ENCODE measurements at regions not wholly inside any gene's neighbourhood (a gene's known extent, or its start where the extent isn't known, plus 50 kb on each side); places are given as distances from the start of the nearest gene placed in this dataset.

DNA sequence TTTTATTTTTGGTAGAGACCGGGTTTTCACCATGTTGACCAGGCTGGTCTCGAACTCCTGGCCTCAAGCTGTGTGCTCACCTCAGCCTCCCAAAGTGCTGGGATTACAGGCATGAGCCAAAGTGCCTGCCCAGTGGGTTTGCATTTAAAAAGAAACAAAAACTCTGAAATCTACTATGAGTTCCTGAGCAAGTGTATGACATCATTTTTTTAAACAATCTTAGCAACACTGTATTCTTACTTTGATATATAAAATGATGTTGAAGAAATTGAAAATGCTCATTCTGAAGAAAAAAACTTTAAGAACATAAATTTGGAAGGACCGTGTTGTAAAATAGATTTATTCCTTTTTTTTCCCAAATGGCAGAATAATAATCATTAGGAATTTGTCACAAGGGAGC lies 1199.7 kb downstream of the DIAPH3 start:
- TF ChIP-seq, protein P1, sequence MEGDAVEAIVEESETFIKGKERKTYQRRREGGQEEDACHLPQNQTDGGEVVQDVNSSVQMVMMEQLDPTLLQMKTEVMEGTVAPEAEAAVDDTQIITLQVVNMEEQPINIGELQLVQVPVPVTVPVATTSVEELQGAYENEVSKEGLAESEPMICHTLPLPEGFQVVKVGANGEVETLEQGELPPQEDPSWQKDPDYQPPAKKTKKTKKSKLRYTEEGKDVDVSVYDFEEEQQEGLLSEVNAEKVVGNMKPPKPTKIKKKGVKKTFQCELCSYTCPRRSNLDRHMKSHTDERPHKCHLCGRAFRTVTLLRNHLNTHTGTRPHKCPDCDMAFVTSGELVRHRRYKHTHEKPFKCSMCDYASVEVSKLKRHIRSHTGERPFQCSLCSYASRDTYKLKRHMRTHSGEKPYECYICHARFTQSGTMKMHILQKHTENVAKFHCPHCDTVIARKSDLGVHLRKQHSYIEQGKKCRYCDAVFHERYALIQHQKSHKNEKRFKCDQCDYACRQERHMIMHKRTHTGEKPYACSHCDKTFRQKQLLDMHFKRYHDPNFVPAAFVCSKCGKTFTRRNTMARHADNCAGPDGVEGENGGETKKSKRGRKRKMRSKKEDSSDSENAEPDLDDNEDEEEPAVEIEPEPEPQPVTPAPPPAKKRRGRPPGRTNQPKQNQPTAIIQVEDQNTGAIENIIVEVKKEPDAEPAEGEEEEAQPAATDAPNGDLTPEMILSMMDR (IDR thresholded peaks at IDR 0.05; ENCODE audit: unreplicated experiment), result no peak
- no peaks in the 10 kb centered on the region for H3K27me3 Mint-ChIP-seq (ENCODE audit: unreplicated experiment)
- no peak overlapping the region for H3K4me3 Mint-ChIP-seq (ENCODE audit: unreplicated experiment)
- H3K9me3 Mint-ChIP-seq (ENCODE audit: unreplicated experiment), result no peaks in the 10 kb centered on the region
- no peak for DNase-seq (ENCODE audit: low spot score)
- no peaks in the 10 kb centered on the region for H3K4me1 Mint-ChIP-seq (ENCODE audit: unreplicated experiment)
- H3K27ac Mint-ChIP-seq (ENCODE audit: unreplicated experiment), result no peak overlapping the region
- H3K36me3 Mint-ChIP-seq (ENCODE audit: low read depth, unreplicated experiment), result peaks cover 4% of the 10 kb centered on the region

DNA sequence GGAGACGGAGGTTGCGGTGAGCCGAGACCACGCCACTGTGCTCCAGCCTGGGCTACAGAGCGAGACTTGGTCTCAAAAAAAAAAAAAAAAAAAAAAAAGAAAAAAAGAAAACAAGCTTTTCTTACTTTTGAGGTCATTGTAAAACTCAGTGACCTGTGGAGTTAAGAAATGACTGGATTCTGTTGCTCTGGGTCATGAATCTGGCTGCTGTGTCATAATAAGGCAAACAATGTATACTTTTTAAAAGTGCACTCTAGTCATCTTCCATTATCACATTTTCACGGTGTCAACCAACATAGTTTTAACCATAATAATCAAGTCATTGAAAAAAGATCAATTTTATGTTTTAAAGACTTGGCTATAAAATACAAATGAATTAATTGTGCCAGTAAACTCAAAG lies 1186.6 kb downstream of the DIAPH3 start:
- no peak overlapping the region for H3K27ac Mint-ChIP-seq (ENCODE audit: unreplicated experiment)

DNA sequence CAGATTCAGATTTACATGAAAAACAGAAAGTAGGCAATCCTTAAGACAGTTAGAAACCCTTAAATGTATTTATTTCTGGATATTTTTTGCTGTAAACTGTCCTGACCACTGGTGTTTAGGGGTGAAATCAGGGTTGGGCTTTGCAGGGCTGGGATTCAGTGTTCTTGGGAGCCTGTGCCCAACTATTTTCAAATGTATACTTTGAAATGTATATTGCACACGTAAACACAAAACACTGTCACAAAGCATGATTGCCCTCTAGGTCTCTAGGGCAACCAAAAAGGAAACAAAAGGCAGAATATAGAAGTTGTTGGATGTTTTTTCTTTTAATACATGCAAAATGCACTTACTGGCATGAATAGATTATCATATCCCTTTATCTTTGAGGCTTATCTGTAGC lies 1185.4 kb downstream of the DIAPH3 start:
- Mint-ChIP-seq H3K36me3 (ENCODE audit: low read depth, unreplicated experiment) (no peaks in the 10 kb centered on the region), H3K27ac (ENCODE audit: unreplicated experiment) (no peak overlapping the region), H3K27me3 (ENCODE audit: unreplicated experiment) (peaks cover 2% of the 10 kb centered on the region), H3K4me1 (ENCODE audit: unreplicated experiment) (no peaks in the 10 kb centered on the region), H3K4me3 (ENCODE audit: unreplicated experiment) (no peak overlapping the region), H3K9me3 (ENCODE audit: unreplicated experiment) (no peaks in the 10 kb centered on the region)
- DNase-seq (ENCODE audit: low spot score), result no peak
- TF ChIP-seq, protein P1 (IDR thresholded peaks at IDR 0.05; ENCODE audit: unreplicated experiment), result no peak

More for the DNA sequence above, 1186.6 kb downstream of the DIAPH3 start:
- DNase-seq (ENCODE audit: low spot score), result no peak
- H3K9me3 Mint-ChIP-seq (ENCODE audit: unreplicated experiment), result no peaks in the 10 kb centered on the region
- no peaks in the 10 kb centered on the region for H3K36me3 Mint-ChIP-seq (ENCODE audit: low read depth, unreplicated experiment)
- TF ChIP-seq, protein P1 (IDR thresholded peaks at IDR 0.05; ENCODE audit: unreplicated experiment), result no peak
- H3K4me1 Mint-ChIP-seq (ENCODE audit: unreplicated experiment), result no peaks in the 10 kb centered on the region
- no peaks in the 10 kb centered on the region for H3K27me3 Mint-ChIP-seq (ENCODE audit: unreplicated experiment)
- no peak overlapping the region for H3K4me3 Mint-ChIP-seq (ENCODE audit: unreplicated experiment)

DNA sequence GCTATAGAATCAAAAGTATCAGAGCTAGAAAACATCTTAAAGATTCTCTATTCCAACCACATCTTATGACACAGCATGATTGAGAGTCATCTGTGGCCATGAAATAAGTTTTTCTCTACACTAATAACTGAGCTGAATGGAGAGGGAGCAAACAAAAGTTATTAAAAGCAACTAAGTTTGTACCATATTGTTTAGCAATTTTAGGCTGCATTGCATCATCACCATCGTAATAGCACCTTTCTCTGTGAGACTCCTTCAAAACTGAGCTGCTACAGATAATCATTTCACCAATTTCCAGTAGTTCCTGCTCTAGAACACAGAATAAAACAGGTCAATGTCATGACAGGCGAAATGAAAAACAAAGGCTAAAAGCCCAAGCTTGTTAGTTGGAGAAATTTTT lies 1183.9 kb downstream of the DIAPH3 start:
- Mint-ChIP-seq H3K27ac (ENCODE audit: unreplicated experiment) (no peak overlapping the region), H3K9me3 (ENCODE audit: unreplicated experiment) (no peaks in the 10 kb centered on the region), H3K27me3 (ENCODE audit: unreplicated experiment) (peaks cover 2% of the 10 kb centered on the region), H3K4me3 (ENCODE audit: unreplicated experiment) (no peak overlapping the region), H3K36me3 (ENCODE audit: low read depth, unreplicated experiment) (no peaks in the 10 kb centered on the region), H3K4me1 (ENCODE audit: unreplicated experiment) (no peaks in the 10 kb centered on the region)
- TF ChIP-seq, protein P1 (IDR thresholded peaks at IDR 0.05; ENCODE audit: unreplicated experiment), result no peak
- no peak for DNase-seq (ENCODE audit: low spot score)

DNA sequence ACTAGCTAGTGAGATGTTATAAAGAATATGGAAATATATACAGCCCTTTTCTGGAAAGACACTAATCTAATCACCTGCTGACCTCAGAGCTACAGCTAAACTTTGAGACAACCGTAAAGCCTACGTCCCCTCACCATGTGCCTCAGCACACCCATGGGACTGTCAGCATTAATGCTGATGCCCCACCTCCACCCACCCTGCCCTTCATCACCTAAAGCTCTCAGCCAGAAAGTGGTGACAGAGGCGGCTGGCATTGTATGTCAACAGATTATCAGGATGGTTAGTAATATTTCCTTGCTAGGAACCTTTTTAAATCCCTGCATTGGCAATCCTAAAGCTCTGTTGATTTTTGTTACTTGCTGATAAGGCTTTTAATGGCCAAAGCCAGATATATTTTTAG lies 1177.9 kb downstream of the DIAPH3 start:
- no peak for DNase-seq (ENCODE audit: low spot score)
- Mint-ChIP-seq H3K36me3 (ENCODE audit: low read depth, unreplicated experiment) (no peaks in the 10 kb centered on the region), H3K4me1 (ENCODE audit: unreplicated experiment) (peaks cover 3% of the 10 kb centered on the region)

More for the DNA sequence above, 1177.9 kb downstream of the DIAPH3 start:
- TF ChIP-seq, protein P1 (IDR thresholded peaks at IDR 0.05; ENCODE audit: unreplicated experiment), result no peak
- H3K27ac Mint-ChIP-seq (ENCODE audit: unreplicated experiment), result no peak overlapping the region
- no peak overlapping the region for H3K4me3 Mint-ChIP-seq (ENCODE audit: unreplicated experiment)
- peaks cover 2% of the 10 kb centered on the region for H3K27me3 Mint-ChIP-seq (ENCODE audit: unreplicated experiment)
- no peaks in the 10 kb centered on the region for H3K9me3 Mint-ChIP-seq (ENCODE audit: unreplicated experiment)

Measured in endothelial cell (in vitro differentiated cells).